Stimulated activated naive CD8-positive, alpha-beta T cell treated with anti-CD3 and anti-CD28 coated beads, Interleukin-15, Interleukin-2, amounts not matched to agents 100 ng/mL and 50 ng/mL, for 24 hours (primary cell): ENCODE measurements at regions not wholly inside any gene's neighbourhood (a gene's known extent, or its start where the extent isn't known, plus 50 kb on each side); places are given as distances from the start of the nearest gene placed in this dataset.

Source experiments
- H3K27ac Mint-ChIP-seq: one replicate; pipeline ENCODE4 v1.8.0; 2021; ENCODE audit warnings: mild to moderate bottlenecking, mixed read lengths
- H3K27me3 Mint-ChIP-seq: one replicate; pipeline ENCODE4 v1.8.0; 2021; ENCODE audit warnings: mixed read lengths
- H3K36me3 Mint-ChIP-seq: one replicate; pipeline ENCODE4 v1.8.0; 2021; ENCODE audit warnings: low read depth, mixed read lengths
- H3K4me1 Mint-ChIP-seq: one replicate; pipeline ENCODE4 v1.8.0; 2021; ENCODE audit warnings: low read depth, mixed read lengths
- H3K4me3 Mint-ChIP-seq: one replicate; pipeline ENCODE4 v1.8.0; 2021; ENCODE audit warnings: mild to moderate bottlenecking, mixed read lengths
- H3K9me3 Mint-ChIP-seq: one replicate; pipeline ENCODE4 v1.8.0; 2021; ENCODE audit warnings: mixed read lengths

GRCh38 chr18:78809845-78810244, 169.8 kb upstream of the SALL3 start:
- Mint-ChIP-seq H3K9me3 (peaks cover 4% of the 10 kb centered on the region), H3K27me3 (peaks cover 11% of the 10 kb centered on the region), H3K4me1 (no peaks in the 10 kb centered on the region), H3K4me3 (no peak overlapping the region), H3K36me3 (no peaks in the 10 kb centered on the region), H3K27ac (no peak overlapping the region)

- peaks cover 7% of the 10 kb centered on the region for H3K27me3 Mint-ChIP-seq
- H3K27ac Mint-ChIP-seq, result no peak overlapping the region
- peaks cover 4% of the 10 kb centered on the region for H3K9me3 Mint-ChIP-seq
- H3K36me3 Mint-ChIP-seq, result no peaks in the 10 kb centered on the region
- H3K4me1 Mint-ChIP-seq, result no peaks in the 10 kb centered on the region
- no peak overlapping the region for H3K4me3 Mint-ChIP-seq
Measured at GRCh38 chr18:78810706-78811105, 168.9 kb upstream of the SALL3 start.

- Mint-ChIP-seq H3K27me3 (peaks cover 7% of the 10 kb centered on the region), H3K27ac (no peak overlapping the region), H3K4me3 (no peak overlapping the region), H3K9me3 (peaks cover 4% of the 10 kb centered on the region), H3K36me3 (no peaks in the 10 kb centered on the region), H3K4me1 (no peaks in the 10 kb centered on the region)
Measured at GRCh38 chr18:78812067-78812466, 167.6 kb upstream of the SALL3 start.

GRCh38 chr18:78813156-78813555, 166.5 kb upstream of the SALL3 start:
- H3K27me3 Mint-ChIP-seq, result peaks cover 7% of the 10 kb centered on the region
- no peak overlapping the region for H3K4me3 Mint-ChIP-seq
- no peak overlapping the region for H3K27ac Mint-ChIP-seq
- peaks cover 4% of the 10 kb centered on the region for H3K9me3 Mint-ChIP-seq
- no peaks in the 10 kb centered on the region for H3K36me3 Mint-ChIP-seq
- no peaks in the 10 kb centered on the region for H3K4me1 Mint-ChIP-seq

- no peaks in the 10 kb centered on the region for H3K4me1 Mint-ChIP-seq
- H3K36me3 Mint-ChIP-seq, result no peaks in the 10 kb centered on the region
Measured at GRCh38 chr18:78813936-78814710, 165.5 kb upstream of the SALL3 start.

GRCh38 chr18:78814766-78815165, 164.9 kb upstream of the SALL3 start:
- H3K9me3 Mint-ChIP-seq, result peaks cover 4% of the 10 kb centered on the region
- no peak overlapping the region for H3K27ac Mint-ChIP-seq
- H3K27me3 Mint-ChIP-seq, result peaks cover 11% of the 10 kb centered on the region
- no peaks in the 10 kb centered on the region for H3K4me1 Mint-ChIP-seq
- no peak overlapping the region for H3K4me3 Mint-ChIP-seq
- no peaks in the 10 kb centered on the region for H3K36me3 Mint-ChIP-seq

More at GRCh38 chr18:78813936-78814710, 165.5 kb upstream of the SALL3 start:
- no peak overlapping the region for H3K27ac Mint-ChIP-seq
- peaks cover 4% of the 10 kb centered on the region for H3K9me3 Mint-ChIP-seq
- H3K27me3 Mint-ChIP-seq, result peaks cover 11% of the 10 kb centered on the region
- no peak overlapping the region for H3K4me3 Mint-ChIP-seq

GRCh38 chr18:78816114-78816513, 163.5 kb upstream of the SALL3 start:
- H3K27me3 Mint-ChIP-seq, result peaks cover 17% of the 10 kb centered on the region
- no peaks in the 10 kb centered on the region for H3K9me3 Mint-ChIP-seq
- H3K4me3 Mint-ChIP-seq, result no peak overlapping the region
- no peaks in the 10 kb centered on the region for H3K4me1 Mint-ChIP-seq
- H3K36me3 Mint-ChIP-seq, result no peaks in the 10 kb centered on the region
- H3K27ac Mint-ChIP-seq, result no peak overlapping the region

GRCh38 chr18:78816916-78817315, 162.7 kb upstream of the SALL3 start:
- no peaks in the 10 kb centered on the region for H3K4me1 Mint-ChIP-seq
- H3K27me3 Mint-ChIP-seq, result peaks cover 17% of the 10 kb centered on the region
- H3K4me3 Mint-ChIP-seq, result no peak overlapping the region
- no peaks in the 10 kb centered on the region for H3K9me3 Mint-ChIP-seq
- no peak overlapping the region for H3K27ac Mint-ChIP-seq
- H3K36me3 Mint-ChIP-seq, result no peaks in the 10 kb centered on the region

- no peaks in the 10 kb centered on the region for H3K4me1 Mint-ChIP-seq
- H3K27ac Mint-ChIP-seq, result no peak overlapping the region
- no peak overlapping the region for H3K4me3 Mint-ChIP-seq
- H3K27me3 Mint-ChIP-seq, result peaks cover 19% of the 10 kb centered on the region
- H3K9me3 Mint-ChIP-seq, result no peaks in the 10 kb centered on the region
- no peaks in the 10 kb centered on the region for H3K36me3 Mint-ChIP-seq
Measured at GRCh38 chr18:78818495-78818894, 161.1 kb upstream of the SALL3 start.

GRCh38 chr18:78818961-78819360, 160.7 kb upstream of the SALL3 start:
- H3K27me3 Mint-ChIP-seq, result peaks cover 17% of the 10 kb centered on the region
- no peak overlapping the region for H3K4me3 Mint-ChIP-seq
- no peaks in the 10 kb centered on the region for H3K4me1 Mint-ChIP-seq
- no peak overlapping the region for H3K27ac Mint-ChIP-seq
- H3K9me3 Mint-ChIP-seq, result no peaks in the 10 kb centered on the region
- no peaks in the 10 kb centered on the region for H3K36me3 Mint-ChIP-seq

- Mint-ChIP-seq H3K27me3 (peaks cover 13% of the 10 kb centered on the region), H3K4me3 (no peak overlapping the region), H3K9me3 (no peaks in the 10 kb centered on the region), H3K36me3 (no peaks in the 10 kb centered on the region), H3K4me1 (no peaks in the 10 kb centered on the region), H3K27ac (no peak overlapping the region)
Measured at GRCh38 chr18:78820161-78820834, 159.3 kb upstream of the SALL3 start.

- no peaks in the 10 kb centered on the region for H3K4me1 Mint-ChIP-seq
- no peak overlapping the region for H3K27ac Mint-ChIP-seq
- H3K27me3 Mint-ChIP-seq, result peaks cover 13% of the 10 kb centered on the region
- H3K36me3 Mint-ChIP-seq, result no peaks in the 10 kb centered on the region
- H3K9me3 Mint-ChIP-seq, result no peaks in the 10 kb centered on the region
- H3K4me3 Mint-ChIP-seq, result no peak overlapping the region
Measured at GRCh38 chr18:78821396-78821795, 158.2 kb upstream of the SALL3 start.

- Mint-ChIP-seq H3K4me1 (no peaks in the 10 kb centered on the region), H3K9me3 (no peaks in the 10 kb centered on the region), H3K27me3 (peaks cover 13% of the 10 kb centered on the region), H3K27ac (no peak overlapping the region), H3K4me3 (no peak overlapping the region), H3K36me3 (no peaks in the 10 kb centered on the region)
Measured at GRCh38 chr18:78822171-78822948, 157.3 kb upstream of the SALL3 start.

- Mint-ChIP-seq H3K36me3 (no peaks in the 10 kb centered on the region), H3K27ac (no peak overlapping the region), H3K27me3 (peaks cover 13% of the 10 kb centered on the region), H3K4me3 (no peak overlapping the region), H3K9me3 (no peaks in the 10 kb centered on the region), H3K4me1 (no peaks in the 10 kb centered on the region)
Measured at GRCh38 chr18:78822949-78823285, 156.7 kb upstream of the SALL3 start.

GRCh38 chr18:78825168-78825567, 154.4 kb upstream of the SALL3 start:
- H3K4me3 Mint-ChIP-seq, result no peak overlapping the region
- no peaks in the 10 kb centered on the region for H3K4me1 Mint-ChIP-seq
- peaks cover 9% of the 10 kb centered on the region for H3K27me3 Mint-ChIP-seq
- no peaks in the 10 kb centered on the region for H3K36me3 Mint-ChIP-seq
- H3K9me3 Mint-ChIP-seq, result no peaks in the 10 kb centered on the region
- no peak overlapping the region for H3K27ac Mint-ChIP-seq
